OCI-LY7 (cell line): ENCODE measurements at regions not wholly inside any gene's neighbourhood (a gene's known extent, or its start where the extent isn't known, plus 50 kb on each side); places are given as distances from the start of the nearest gene placed in this dataset.

Experiments
- EZH2phosphoT487 ChIP-seq: fragments of 200-600 bp; sonication (generic); IDR thresholded peaks from 2 replicates; pipeline ENCODE4 v1.6.1; 2018; ENCODE audit warnings: low read depth, borderline replicate concordance, mild to moderate bottlenecking, mixed run types, antibody characterized with exemption, low read length, moderate library complexity, mixed read lengths
- TF ChIP-seq, protein P1 (sequence below): fragments of 200-600 bp; sonication (generic); conservative IDR thresholded peaks from 2 replicates; pipeline ENCODE4 v1.5.1; 2014; ENCODE audit warnings: mild to moderate bottlenecking, antibody characterized with exemption, low read length, moderate library complexity, mixed read lengths

DNA sequence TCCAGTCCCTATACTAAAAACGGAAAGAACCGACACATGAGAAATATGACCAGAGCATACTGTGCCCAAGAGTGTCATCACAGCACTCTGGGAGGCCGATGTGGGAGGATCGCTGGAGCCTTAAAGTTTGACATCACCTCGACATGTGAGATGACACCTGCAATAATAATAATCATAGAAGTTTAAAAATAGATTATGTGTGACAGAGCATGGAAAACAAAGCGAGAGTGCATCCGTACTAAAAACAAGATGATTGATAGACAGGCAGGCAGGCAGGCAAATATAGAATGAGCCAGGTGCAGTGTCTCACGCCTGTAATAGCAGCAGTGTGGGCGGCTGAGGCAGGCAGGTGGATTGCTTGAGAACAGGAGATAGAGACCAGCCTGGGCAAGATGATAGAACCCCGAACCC is 114.8 kb upstream of the ANKRD30BL start:
- TF ChIP-seq, protein P1, sequence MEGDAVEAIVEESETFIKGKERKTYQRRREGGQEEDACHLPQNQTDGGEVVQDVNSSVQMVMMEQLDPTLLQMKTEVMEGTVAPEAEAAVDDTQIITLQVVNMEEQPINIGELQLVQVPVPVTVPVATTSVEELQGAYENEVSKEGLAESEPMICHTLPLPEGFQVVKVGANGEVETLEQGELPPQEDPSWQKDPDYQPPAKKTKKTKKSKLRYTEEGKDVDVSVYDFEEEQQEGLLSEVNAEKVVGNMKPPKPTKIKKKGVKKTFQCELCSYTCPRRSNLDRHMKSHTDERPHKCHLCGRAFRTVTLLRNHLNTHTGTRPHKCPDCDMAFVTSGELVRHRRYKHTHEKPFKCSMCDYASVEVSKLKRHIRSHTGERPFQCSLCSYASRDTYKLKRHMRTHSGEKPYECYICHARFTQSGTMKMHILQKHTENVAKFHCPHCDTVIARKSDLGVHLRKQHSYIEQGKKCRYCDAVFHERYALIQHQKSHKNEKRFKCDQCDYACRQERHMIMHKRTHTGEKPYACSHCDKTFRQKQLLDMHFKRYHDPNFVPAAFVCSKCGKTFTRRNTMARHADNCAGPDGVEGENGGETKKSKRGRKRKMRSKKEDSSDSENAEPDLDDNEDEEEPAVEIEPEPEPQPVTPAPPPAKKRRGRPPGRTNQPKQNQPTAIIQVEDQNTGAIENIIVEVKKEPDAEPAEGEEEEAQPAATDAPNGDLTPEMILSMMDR: no peak
- TF ChIP-seq EZH2phosphoT487: no peak
